OCI-LY3 (cell line): ENCODE measurements at regions not wholly inside any gene's neighbourhood (a gene's known extent, or its start where the extent isn't known, plus 50 kb on each side); places are given as distances from the start of the nearest gene placed in this dataset.

Experiments used
- H2AFZ ChIP-seq: fragments of 200-600, 300-600 bp; shearing (Covaris generic); 2 replicates; pipeline ENCODE4 v1.6.0; 2014; ENCODE audit warnings: antibody characterized with exemption, low read depth, low read length
- H3K27ac ChIP-seq: fragments of 200-600, 300-600 bp; sonication (generic); 2 replicates; pipeline ENCODE4 v1.5.1; 2014; ENCODE audit warnings: mild to moderate bottlenecking, low read length, moderate library complexity, mixed read lengths
- H3K27me3 ChIP-seq: fragments of 200-600, 300-600 bp; sonication (generic); 2 replicates; pipeline ENCODE4 v1.6.1; 2014; ENCODE audit warnings: low read depth, low read length, mixed read lengths
- H3K36me3 ChIP-seq: fragments of 200-600, 300-600 bp; sonication (generic); replicated peaks from 2 replicates; pipeline ENCODE3; 2014; ENCODE audit warnings: low read depth, low read length, mixed read lengths
- H3K4me1 ChIP-seq: fragments of 300-600, 200-600 bp; sonication (generic); 2 replicates; pipeline ENCODE4 v1.6.1; 2014; ENCODE audit warnings: low read length, mixed read lengths
- H3K4me2 ChIP-seq: fragments of 200-600, 300-600 bp; sonication (generic); 2 replicates; pipeline ENCODE4 v1.6.1; 2014; ENCODE audit warnings: low read length, mixed read lengths
- H3K4me3 ChIP-seq: fragments of 300-600, 200-600 bp; sonication (generic); 2 replicates; pipeline ENCODE4 v1.5.1; 2014; ENCODE audit warnings: antibody characterized with exemption, mild to moderate bottlenecking, low read length, moderate library complexity
- H3K79me2 ChIP-seq: fragments of 300-600, 200-600 bp; shearing (Covaris generic); 2 replicates; pipeline ENCODE4 v1.6.1; 2014; ENCODE audit warnings: mild to moderate bottlenecking, low read length, mixed read lengths
- H3K9ac ChIP-seq: fragments of 300-600, 200-600 bp; shearing (Covaris generic); 2 replicates; pipeline ENCODE4 v1.6.0; 2014; ENCODE audit warnings: mild to moderate bottlenecking, low read length, moderate library complexity
- H3K9me3 ChIP-seq: fragments of 200-600, 300-600 bp; shearing (Covaris generic); 2 replicates; pipeline ENCODE4 v1.6.1; 2014; ENCODE audit warnings: low read length, mixed read lengths; ENCODE audit not compliant: insufficient read depth
- H4K20me1 ChIP-seq: fragments of 200-600, 300-600 bp; sonication (generic); 2 replicates; pipeline ENCODE4 v1.6.1; 2016; ENCODE audit warnings: low read length, mixed read lengths; ENCODE audit not compliant: insufficient read depth
- CTCF ChIP-seq: fragments of 200-600, 300-600 bp; sonication (generic); IDR thresholded peaks from 2 replicates; pipeline ENCODE4 v1.5.1; 2014; ENCODE audit warnings: antibody characterized with exemption, low read length, low read depth
- EZH2phosphoT487 ChIP-seq: fragments of 200-600 bp; shearing (Covaris generic); IDR thresholded peaks from 2 replicates; pipeline ENCODE4 v1.6.1; 2018; ENCODE audit warnings: antibody characterized with exemption, mixed run types, low read depth

GRCh38 chr1:168806952-168807351 is 77.9 kb upstream of the DPT start:
- Histone ChIP-seq H3K79me2 (no peaks in the 10 kb centered on the region), H3K9me3 (no peaks in the 10 kb centered on the region), H3K27me3 (no peaks in the 10 kb centered on the region), H2AFZ (no peak overlapping the region), H3K27ac (no peak overlapping the region), H3K9ac (no peak overlapping the region), H3K4me2 (no peak overlapping the region), H3K4me1 (no peaks in the 10 kb centered on the region), H3K36me3 (no peaks in the 10 kb centered on the region), H4K20me1 (no peaks in the 10 kb centered on the region), H3K4me3 (no peak overlapping the region)
- TF ChIP-seq EZH2phosphoT487: no peak
- no peak for TF ChIP-seq CTCF

- H3K9me3 ChIP-seq: no peaks in the 10 kb centered on the region
- H4K20me1 ChIP-seq: no peaks in the 10 kb centered on the region
- H3K4me3 ChIP-seq: no peak overlapping the region
- H2AFZ ChIP-seq: no peak overlapping the region
- no peaks in the 10 kb centered on the region for H3K4me1 ChIP-seq
- no peak overlapping the region for H3K9ac ChIP-seq
- no peaks in the 10 kb centered on the region for H3K79me2 ChIP-seq
- H3K27ac ChIP-seq: no peak overlapping the region
- no peak for TF ChIP-seq CTCF
- no peak for TF ChIP-seq EZH2phosphoT487
- H3K4me2 ChIP-seq: no peak overlapping the region
- H3K27me3 ChIP-seq: no peaks in the 10 kb centered on the region
- no peaks in the 10 kb centered on the region for H3K36me3 ChIP-seq
Measured at GRCh38 chr1:168811176-168811575, 82.2 kb upstream of the DPT start.

GRCh38 chr1:168819668-168820067 is 90.7 kb upstream of the DPT start:
- Histone ChIP-seq H3K4me1 (no peaks in the 10 kb centered on the region), H3K4me3 (no peak overlapping the region), H3K36me3 (no peaks in the 10 kb centered on the region), H3K27me3 (no peaks in the 10 kb centered on the region), H3K9me3 (no peaks in the 10 kb centered on the region), H3K27ac (no peak overlapping the region), H4K20me1 (no peaks in the 10 kb centered on the region), H3K4me2 (no peak overlapping the region), H3K79me2 (no peaks in the 10 kb centered on the region), H3K9ac (no peak overlapping the region), H2AFZ (no peak overlapping the region)
- TF ChIP-seq EZH2phosphoT487 (no peak), CTCF (no peak)

GRCh38 chr1:168821434-168821833 is 92.4 kb upstream of the DPT start:
- TF ChIP-seq CTCF (no peak), EZH2phosphoT487 (no peak)
- H4K20me1 ChIP-seq: no peaks in the 10 kb centered on the region
- no peaks in the 10 kb centered on the region for H3K4me1 ChIP-seq
- no peaks in the 10 kb centered on the region for H3K9me3 ChIP-seq
- no peak overlapping the region for H3K4me3 ChIP-seq
- no peaks in the 10 kb centered on the region for H3K36me3 ChIP-seq
- no peak overlapping the region for H3K27ac ChIP-seq
- no peaks in the 10 kb centered on the region for H3K79me2 ChIP-seq
- no peak overlapping the region for H3K4me2 ChIP-seq
- H3K27me3 ChIP-seq: no peaks in the 10 kb centered on the region
- no peak overlapping the region for H3K9ac ChIP-seq
- no peak overlapping the region for H2AFZ ChIP-seq
